ENCODE measurements at regions not wholly inside any gene's neighbourhood (a gene's known extent, or its start where the extent isn't known, plus 50 kb on each side); places are given as distances from the start of the nearest gene placed in this dataset.

- WGBS (ENCODE audit: insufficient coverage, low coverage, missing lambda C conversion rate), result 0% methylated on average over 1 of the region's 1 CpG
- no peaks in the 10 kb centered on the region for H3K9me1 ChIP-seq (ENCODE audit: control insufficient read depth, insufficient read depth, low read length)
- H2AFZ ChIP-seq (ENCODE audit: low read depth, low read length), result no peak overlapping the region
- no peak overlapping the region for H3K4me2 ChIP-seq (ENCODE audit: insufficient read depth, low read length)
- FAIRE-seq, result no peak
- H4K20me1 ChIP-seq (replicated peaks; ENCODE audit: control insufficient read depth, insufficient read depth, low read length), result no peaks in the 10 kb centered on the region
- ATAC-seq, result no peak
- DNase-seq (ENCODE audit: extremely low read depth in 1 of 4, low spot score in 3 of 4), result no peak
- H3K79me2 ChIP-seq (ENCODE audit: control insufficient read depth, insufficient read depth, low read length), result no peaks in the 10 kb centered on the region
- H3K4me1 ChIP-seq (replicated peaks in 1 of 2; ENCODE audit: control insufficient read depth in 2 of 2, insufficient read depth in 2 of 2, low read length in 2 of 2), result no peaks in the 10 kb centered on the region
- intact Hi-C loops (cut with micrococcal nuclease), result no loop called here
- CTCF ChIA-PET (ENCODE audit: low intra/inter-chr PET ratio), result no interaction called here
- in situ Hi-C loops (cut with MboI), result no loop called here
- H3K27me3 ChIP-seq (ENCODE audit: control insufficient read depth in 2 of 2, insufficient read depth in 2 of 2, low read length in 2 of 2), result no peaks in the 10 kb centered on the region
- H3K36me3 ChIP-seq (ENCODE audit: control insufficient read depth, insufficient read depth, low read length), result no peaks in the 10 kb centered on the region
- H3K27ac ChIP-seq (ENCODE audit: extremely low read depth, low read depth, low read length), result no peak overlapping the region
- H3K9me3 ChIP-seq (replicated peaks; ENCODE audit: control insufficient read depth, insufficient read depth, low read depth, low read length), result no peaks in the 10 kb centered on the region
- no peak overlapping the region for H3K9ac ChIP-seq (ENCODE audit: insufficient read depth in 1 of 2, low read depth in 2 of 2, low read length in 2 of 2)
- POLR2A ChIA-PET, result interaction anchor here (0.5 kb wide), 1 partner anchor 1091 kb away, joined by 3 read pairs; no protein-coding TSS in a partner anchor
- no peak overlapping the region for H3K4me3 ChIP-seq
- no TSS peak for BruUV-seq (replicated peaks)
- no peak for TF ChIP-seq RBM15 (IDR thresholded peaks at IDR 0.05; ENCODE audit: insufficient read depth, low read length)
- TF ChIP-seq POLR2AphosphoS2 (IDR thresholded peaks at IDR 0.05; ENCODE audit: low read length), result no peak
- TF ChIP-seq SRSF1 (IDR thresholded peaks at IDR 0.05; ENCODE audit: low read depth, low read length), result no peak
- TF ChIP-seq BCL6 (CRISPR knock-in tag; IDR thresholded peaks at IDR 0.05), result no peak
- no peak for TF ChIP-seq ZBTB17 (CRISPR knock-in tag; IDR thresholded peaks at IDR 0.05)
- TF ChIP-seq, protein P1, sequence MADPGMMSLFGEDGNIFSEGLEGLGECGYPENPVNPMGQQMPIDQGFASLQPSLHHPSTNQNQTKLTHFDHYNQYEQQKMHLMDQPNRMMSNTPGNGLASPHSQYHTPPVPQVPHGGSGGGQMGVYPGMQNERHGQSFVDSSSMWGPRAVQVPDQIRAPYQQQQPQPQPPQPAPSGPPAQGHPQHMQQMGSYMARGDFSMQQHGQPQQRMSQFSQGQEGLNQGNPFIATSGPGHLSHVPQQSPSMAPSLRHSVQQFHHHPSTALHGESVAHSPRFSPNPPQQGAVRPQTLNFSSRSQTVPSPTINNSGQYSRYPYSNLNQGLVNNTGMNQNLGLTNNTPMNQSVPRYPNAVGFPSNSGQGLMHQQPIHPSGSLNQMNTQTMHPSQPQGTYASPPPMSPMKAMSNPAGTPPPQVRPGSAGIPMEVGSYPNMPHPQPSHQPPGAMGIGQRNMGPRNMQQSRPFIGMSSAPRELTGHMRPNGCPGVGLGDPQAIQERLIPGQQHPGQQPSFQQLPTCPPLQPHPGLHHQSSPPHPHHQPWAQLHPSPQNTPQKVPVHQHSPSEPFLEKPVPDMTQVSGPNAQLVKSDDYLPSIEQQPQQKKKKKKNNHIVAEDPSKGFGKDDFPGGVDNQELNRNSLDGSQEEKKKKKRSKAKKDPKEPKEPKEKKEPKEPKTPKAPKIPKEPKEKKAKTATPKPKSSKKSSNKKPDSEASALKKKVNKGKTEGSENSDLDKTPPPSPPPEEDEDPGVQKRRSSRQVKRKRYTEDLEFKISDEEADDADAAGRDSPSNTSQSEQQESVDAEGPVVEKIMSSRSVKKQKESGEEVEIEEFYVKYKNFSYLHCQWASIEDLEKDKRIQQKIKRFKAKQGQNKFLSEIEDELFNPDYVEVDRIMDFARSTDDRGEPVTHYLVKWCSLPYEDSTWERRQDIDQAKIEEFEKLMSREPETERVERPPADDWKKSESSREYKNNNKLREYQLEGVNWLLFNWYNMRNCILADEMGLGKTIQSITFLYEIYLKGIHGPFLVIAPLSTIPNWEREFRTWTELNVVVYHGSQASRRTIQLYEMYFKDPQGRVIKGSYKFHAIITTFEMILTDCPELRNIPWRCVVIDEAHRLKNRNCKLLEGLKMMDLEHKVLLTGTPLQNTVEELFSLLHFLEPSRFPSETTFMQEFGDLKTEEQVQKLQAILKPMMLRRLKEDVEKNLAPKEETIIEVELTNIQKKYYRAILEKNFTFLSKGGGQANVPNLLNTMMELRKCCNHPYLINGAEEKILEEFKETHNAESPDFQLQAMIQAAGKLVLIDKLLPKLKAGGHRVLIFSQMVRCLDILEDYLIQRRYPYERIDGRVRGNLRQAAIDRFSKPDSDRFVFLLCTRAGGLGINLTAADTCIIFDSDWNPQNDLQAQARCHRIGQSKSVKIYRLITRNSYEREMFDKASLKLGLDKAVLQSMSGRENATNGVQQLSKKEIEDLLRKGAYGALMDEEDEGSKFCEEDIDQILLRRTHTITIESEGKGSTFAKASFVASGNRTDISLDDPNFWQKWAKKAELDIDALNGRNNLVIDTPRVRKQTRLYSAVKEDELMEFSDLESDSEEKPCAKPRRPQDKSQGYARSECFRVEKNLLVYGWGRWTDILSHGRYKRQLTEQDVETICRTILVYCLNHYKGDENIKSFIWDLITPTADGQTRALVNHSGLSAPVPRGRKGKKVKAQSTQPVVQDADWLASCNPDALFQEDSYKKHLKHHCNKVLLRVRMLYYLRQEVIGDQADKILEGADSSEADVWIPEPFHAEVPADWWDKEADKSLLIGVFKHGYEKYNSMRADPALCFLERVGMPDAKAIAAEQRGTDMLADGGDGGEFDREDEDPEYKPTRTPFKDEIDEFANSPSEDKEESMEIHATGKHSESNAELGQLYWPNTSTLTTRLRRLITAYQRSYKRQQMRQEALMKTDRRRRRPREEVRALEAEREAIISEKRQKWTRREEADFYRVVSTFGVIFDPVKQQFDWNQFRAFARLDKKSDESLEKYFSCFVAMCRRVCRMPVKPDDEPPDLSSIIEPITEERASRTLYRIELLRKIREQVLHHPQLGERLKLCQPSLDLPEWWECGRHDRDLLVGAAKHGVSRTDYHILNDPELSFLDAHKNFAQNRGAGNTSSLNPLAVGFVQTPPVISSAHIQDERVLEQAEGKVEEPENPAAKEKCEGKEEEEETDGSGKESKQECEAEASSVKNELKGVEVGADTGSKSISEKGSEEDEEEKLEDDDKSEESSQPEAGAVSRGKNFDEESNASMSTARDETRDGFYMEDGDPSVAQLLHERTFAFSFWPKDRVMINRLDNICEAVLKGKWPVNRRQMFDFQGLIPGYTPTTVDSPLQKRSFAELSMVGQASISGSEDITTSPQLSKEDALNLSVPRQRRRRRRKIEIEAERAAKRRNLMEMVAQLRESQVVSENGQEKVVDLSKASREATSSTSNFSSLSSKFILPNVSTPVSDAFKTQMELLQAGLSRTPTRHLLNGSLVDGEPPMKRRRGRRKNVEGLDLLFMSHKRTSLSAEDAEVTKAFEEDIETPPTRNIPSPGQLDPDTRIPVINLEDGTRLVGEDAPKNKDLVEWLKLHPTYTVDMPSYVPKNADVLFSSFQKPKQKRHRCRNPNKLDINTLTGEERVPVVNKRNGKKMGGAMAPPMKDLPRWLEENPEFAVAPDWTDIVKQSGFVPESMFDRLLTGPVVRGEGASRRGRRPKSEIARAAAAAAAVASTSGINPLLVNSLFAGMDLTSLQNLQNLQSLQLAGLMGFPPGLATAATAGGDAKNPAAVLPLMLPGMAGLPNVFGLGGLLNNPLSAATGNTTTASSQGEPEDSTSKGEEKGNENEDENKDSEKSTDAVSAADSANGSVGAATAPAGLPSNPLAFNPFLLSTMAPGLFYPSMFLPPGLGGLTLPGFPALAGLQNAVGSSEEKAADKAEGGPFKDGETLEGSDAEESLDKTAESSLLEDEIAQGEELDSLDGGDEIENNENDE (IDR thresholded peaks at IDR 0.05; ENCODE audit: low read depth, low read length), result no peak
- TF ChIP-seq, protein P2, sequence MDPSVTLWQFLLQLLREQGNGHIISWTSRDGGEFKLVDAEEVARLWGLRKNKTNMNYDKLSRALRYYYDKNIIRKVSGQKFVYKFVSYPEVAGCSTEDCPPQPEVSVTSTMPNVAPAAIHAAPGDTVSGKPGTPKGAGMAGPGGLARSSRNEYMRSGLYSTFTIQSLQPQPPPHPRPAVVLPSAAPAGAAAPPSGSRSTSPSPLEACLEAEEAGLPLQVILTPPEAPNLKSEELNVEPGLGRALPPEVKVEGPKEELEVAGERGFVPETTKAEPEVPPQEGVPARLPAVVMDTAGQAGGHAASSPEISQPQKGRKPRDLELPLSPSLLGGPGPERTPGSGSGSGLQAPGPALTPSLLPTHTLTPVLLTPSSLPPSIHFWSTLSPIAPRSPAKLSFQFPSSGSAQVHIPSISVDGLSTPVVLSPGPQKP (CRISPR knock-in tag; IDR thresholded peaks at IDR 0.05), result no peak
- no peak for TF ChIP-seq ZNF212 (CRISPR knock-in tag; IDR thresholded peaks at IDR 0.05)
- TF ChIP-seq CBX1 (IDR thresholded peaks at IDR 0.05; ENCODE audit: low read depth), result no peak
- TF ChIP-seq GABPA (tag; conservative IDR thresholded peaks at IDR 0.05; ENCODE audit: low read depth), result no peak
These were observed 402.5 kb upstream of the FKBP1C start for GRCh38 chr6:62808565-62809293.

Measured in K562 (cell line).